Esophagus muscularis mucosa (tissue), 4 donors: ENCODE measurements at regions not wholly inside any gene's neighbourhood (a gene's known extent, or its start where the extent isn't known, plus 50 kb on each side); places are given as distances from the start of the nearest gene placed in this dataset.

Experiments
- DNase-seq: peaks from one replicate; pipeline ENCODE4 v3.0.0-alpha.2; 2017; ENCODE audit errors: extremely low spot score
- H3K27ac ChIP-seq, 4 donors: fragments of 200-600 bp; sonication (generic); replicated peaks in 1 of 4; 1 replicate in 3 of 4; 2 replicates in 1 of 4; pipeline ENCODE4 v1.5.1; 2016 to 2019; ENCODE audit warnings: mild to moderate bottlenecking in 1 of 4
- H3K27me3 ChIP-seq, 4 donors: fragments of 200-600 bp; sonication (generic); one replicate each; pipeline versions ENCODE4 v1.5.1 to v1.6.0; 2016 to 2019
- H3K36me3 ChIP-seq, 4 donors: fragments of 200-600 bp; sonication (generic); one replicate each; pipeline ENCODE4 v1.5.1; 2016 to 2019
- H3K4me1 ChIP-seq, 4 donors: fragments of 200-600 bp; sonication (generic); one replicate each; pipeline ENCODE4 v1.5.1; 2016 to 2019
- H3K4me3 ChIP-seq, 4 donors: fragments of 200-600 bp; sonication (generic); 1 replicate in 2 of 4; 2 replicates in 2 of 4; pipeline ENCODE4 v1.5.1; 2016 to 2019; ENCODE audit warnings: mild to moderate bottlenecking in 4 of 4, moderate library complexity in 1 of 4
- H3K9me3 ChIP-seq, 4 donors: fragments of 200-600 bp; sonication (generic); 1 replicate in 3 of 4; 2 replicates in 1 of 4; pipeline ENCODE4 v1.5.1; 2016 to 2019
- EP300 ChIP-seq: sonication (generic); formaldehyde crosslinking; IDR thresholded peaks from one replicate; pipeline ENCODE4 v1.6.1; 2017; ENCODE audit warnings: antibody characterized with exemption
- POLR2A ChIP-seq: fragments of 450-650 bp; IDR thresholded peaks from one replicate; pipeline ENCODE4 v1.6.1; 2017; ENCODE audit warnings: antibody characterized with exemption, moderate library complexity, mild to moderate bottlenecking, low read depth
- POLR2AphosphoS5 ChIP-seq, 2 donors: sonication (generic); formaldehyde crosslinking; IDR thresholded peaks; one replicate each; pipeline ENCODE4 v1.6.1; 2017; ENCODE audit warnings: antibody characterized with exemption in 2 of 2
- WGBS: methylation state at CpG from one replicate; pipeline ENCODE4 v1.1.5; 2018; 5-methylcytosine and 5-hydroxymethylcytosine counted together
- intact Hi-C: fragments of 100-400 bp; cut with DNase I; formaldehyde crosslinking; loops from one replicate; pipeline ENCODE4 v1.15.1; 2023
- TF ChIP-seq, protein P1 (sequence below), 3 experiments: fragments of 200-600 bp in 2 of 3; fragments of 450-650 bp in 1 of 3; sonication (generic) in 2 of 3; IDR thresholded peaks; one replicate each; pipeline ENCODE4 v1.5.1; 2017 to 2019; ENCODE audit warnings: antibody characterized with exemption in 3 of 3, mild to moderate bottlenecking in 2 of 3, moderate library complexity in 1 of 3

DNA sequence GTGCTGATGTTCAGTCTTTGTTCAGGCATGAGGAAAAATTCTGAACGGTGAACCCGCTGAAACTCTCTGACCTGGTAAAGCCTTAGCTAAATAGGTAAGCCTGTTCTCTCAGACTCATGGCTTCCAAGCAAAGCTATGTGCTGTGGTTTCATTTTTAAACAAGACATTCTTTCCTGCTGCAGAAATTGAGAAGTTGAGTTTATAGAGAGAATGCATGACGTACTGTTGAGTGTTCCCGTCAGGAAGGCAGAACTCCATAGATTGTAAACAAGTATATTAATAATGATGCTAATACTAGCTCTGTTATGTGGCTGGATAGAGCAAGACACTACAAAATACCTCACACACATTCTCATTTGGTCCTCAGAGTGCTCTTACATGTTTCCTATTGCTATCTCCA lies 424.0 kb upstream of the CRIM1 start:
- H3K27me3 ChIP-seq, result no peaks in the 10 kb centered on the region
- no peaks in the 10 kb centered on the region for H3K9me3 ChIP-seq
- intact Hi-C loops, result no loop called here
- DNase-seq, result no peak
- WGBS, result 81% methylated on average over 4 of the region's 4 CpGs
- TF ChIP-seq POLR2A (no peak), POLR2AphosphoS5 (IDR thresholded peaks at IDR 0.05) (no peak)
- H3K27ac ChIP-seq, result no peak overlapping the region
- H3K4me1 ChIP-seq, result peaks cover 0 to 6% (median 0%) of the 10 kb centered on the region in 4 donors
- H3K4me3 ChIP-seq, result no peak overlapping the region
- H3K36me3 ChIP-seq, result no peaks in the 10 kb centered on the region

DNA sequence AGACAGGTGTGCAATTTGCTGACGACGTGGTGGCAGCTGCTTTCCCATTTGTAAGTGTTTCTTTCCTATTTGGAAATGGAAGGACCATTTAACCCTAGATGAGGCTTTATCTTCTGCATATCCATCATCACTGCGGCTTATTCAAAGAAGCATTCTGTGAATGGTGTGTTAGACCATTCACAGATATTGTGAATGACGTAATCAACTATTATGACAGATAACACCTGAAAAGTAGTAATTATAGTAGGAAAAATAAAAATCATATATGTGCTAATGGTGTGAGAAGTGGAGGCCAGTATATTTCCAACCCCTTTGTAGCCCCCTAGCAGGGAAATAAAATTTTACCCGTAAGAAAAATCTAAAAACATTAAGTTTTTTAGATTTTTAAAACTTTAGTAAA lies 424.5 kb upstream of the CRIM1 start:
- WGBS, result 77% methylated on average over 5 of the region's 5 CpGs
- intact Hi-C loops, result no loop called here
- no peaks in the 10 kb centered on the region for H3K27me3 ChIP-seq

DNA sequence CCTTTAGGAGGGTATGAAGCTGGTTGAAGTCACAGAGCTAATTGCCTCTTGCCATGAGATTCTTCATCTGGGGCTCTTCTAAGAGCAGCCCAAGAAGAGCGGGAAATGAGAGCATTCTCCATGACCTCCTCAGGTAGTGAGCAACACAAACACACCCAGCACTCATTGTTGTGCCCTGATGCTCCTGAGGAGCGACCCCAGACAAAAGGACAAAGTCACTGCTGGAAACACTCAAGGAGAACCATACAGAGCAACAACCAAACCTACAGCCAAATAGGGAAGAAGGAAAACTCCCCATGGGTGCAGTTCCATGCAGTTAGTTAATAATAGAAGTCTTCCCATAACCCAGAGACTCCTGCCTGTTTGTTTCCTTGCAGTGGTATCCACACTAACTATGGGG lies 426.0 kb upstream of the CRIM1 start:
- WGBS, result 77% methylated on average over 2 of the region's 2 CpGs
- Histone ChIP-seq H3K27me3 (no peaks in the 10 kb centered on the region), H3K27ac (no peak overlapping the region), H3K4me3 (no peak overlapping the region), H3K4me1 (peaks cover 0 to 11% (median 3%) of the 10 kb centered on the region in 4 donors), H3K36me3 (no peaks in the 10 kb centered on the region), H3K9me3 (no peaks in the 10 kb centered on the region)
- no peak for DNase-seq
- TF ChIP-seq POLR2A (no peak), POLR2AphosphoS5 (IDR thresholded peaks at IDR 0.05) (no peak), EP300 (no peak)
- TF ChIP-seq, protein P1, sequence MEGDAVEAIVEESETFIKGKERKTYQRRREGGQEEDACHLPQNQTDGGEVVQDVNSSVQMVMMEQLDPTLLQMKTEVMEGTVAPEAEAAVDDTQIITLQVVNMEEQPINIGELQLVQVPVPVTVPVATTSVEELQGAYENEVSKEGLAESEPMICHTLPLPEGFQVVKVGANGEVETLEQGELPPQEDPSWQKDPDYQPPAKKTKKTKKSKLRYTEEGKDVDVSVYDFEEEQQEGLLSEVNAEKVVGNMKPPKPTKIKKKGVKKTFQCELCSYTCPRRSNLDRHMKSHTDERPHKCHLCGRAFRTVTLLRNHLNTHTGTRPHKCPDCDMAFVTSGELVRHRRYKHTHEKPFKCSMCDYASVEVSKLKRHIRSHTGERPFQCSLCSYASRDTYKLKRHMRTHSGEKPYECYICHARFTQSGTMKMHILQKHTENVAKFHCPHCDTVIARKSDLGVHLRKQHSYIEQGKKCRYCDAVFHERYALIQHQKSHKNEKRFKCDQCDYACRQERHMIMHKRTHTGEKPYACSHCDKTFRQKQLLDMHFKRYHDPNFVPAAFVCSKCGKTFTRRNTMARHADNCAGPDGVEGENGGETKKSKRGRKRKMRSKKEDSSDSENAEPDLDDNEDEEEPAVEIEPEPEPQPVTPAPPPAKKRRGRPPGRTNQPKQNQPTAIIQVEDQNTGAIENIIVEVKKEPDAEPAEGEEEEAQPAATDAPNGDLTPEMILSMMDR (IDR thresholded peaks at IDR 0.05), result no peak
- intact Hi-C loops, result no loop called here

More for the DNA sequence above, 424.5 kb upstream of the CRIM1 start:
- no peak for DNase-seq
- Histone ChIP-seq H3K4me3 (no peak overlapping the region), H3K4me1 (peaks cover 0 to 6% (median 0%) of the 10 kb centered on the region in 4 donors), H3K9me3 (no peaks in the 10 kb centered on the region), H3K27ac (no peak overlapping the region), H3K36me3 (no peaks in the 10 kb centered on the region)
- no peak for TF ChIP-seq POLR2AphosphoS5 (IDR thresholded peaks at IDR 0.05)
- TF ChIP-seq EP300, result no peak
- TF ChIP-seq, protein P1 (IDR thresholded peaks at IDR 0.05), result no peak

DNA sequence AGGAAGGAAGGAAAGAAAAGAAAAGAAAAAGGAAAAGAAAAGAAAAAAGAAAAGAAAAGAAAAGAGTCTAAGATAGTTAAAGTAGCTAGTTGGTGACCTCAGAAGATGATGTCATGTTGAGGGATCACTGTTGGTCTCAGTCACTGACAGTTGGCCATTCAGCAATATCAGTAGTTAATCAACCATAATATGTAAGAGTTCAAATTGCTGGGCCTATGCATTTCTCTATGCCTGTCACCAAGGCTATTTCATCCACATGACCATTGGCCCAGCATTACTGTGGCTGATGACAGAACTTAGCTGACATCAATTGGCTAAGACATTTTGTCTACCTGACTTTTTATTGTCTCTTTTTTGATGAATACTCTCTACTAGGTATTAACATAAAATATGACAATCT lies 435.5 kb upstream of the CRIM1 start:
- no peak for DNase-seq
- no peak for TF ChIP-seq POLR2AphosphoS5 (IDR thresholded peaks at IDR 0.05)
- no peak for TF ChIP-seq EP300
- TF ChIP-seq, protein P1 (IDR thresholded peaks at IDR 0.05), result no peak
- no peak for TF ChIP-seq POLR2A
- intact Hi-C loops, result no loop called here

DNA sequence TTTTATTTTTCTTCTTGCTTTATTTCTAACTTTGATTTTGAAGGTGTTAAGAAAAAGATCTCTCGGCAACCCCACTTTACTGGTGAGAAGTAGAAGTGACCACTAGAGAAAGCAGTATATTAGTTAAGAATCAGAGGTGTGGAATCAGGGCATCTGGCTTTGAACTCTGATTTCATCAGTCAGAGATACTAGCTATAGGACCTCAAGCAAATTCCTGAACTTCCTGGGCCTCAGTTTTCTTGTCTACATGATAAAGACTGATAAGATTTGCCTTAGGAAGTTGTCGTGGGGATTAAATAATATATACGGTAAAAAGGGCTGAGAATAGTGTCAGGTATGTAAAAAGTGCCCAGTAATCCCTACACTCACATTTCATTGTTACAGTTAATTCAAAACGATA lies 440.3 kb upstream of the CRIM1 start:
- H3K4me1 ChIP-seq, result no peaks in the 10 kb centered on the region
- no peak overlapping the region for H3K4me3 ChIP-seq
- 81% methylated on average over 4 of the region's 4 CpGs for WGBS
- no peaks in the 10 kb centered on the region for H3K9me3 ChIP-seq
- H3K36me3 ChIP-seq, result no peaks in the 10 kb centered on the region
- intact Hi-C loops, result no loop called here
- no peaks in the 10 kb centered on the region for H3K27me3 ChIP-seq
- no peak for TF ChIP-seq POLR2AphosphoS5 (IDR thresholded peaks at IDR 0.05)
- no peak for TF ChIP-seq POLR2A
- TF ChIP-seq, protein P1 (IDR thresholded peaks at IDR 0.05), result no peak
- TF ChIP-seq EP300, result no peak
- no peak overlapping the region for H3K27ac ChIP-seq
- no peak for DNase-seq

More for the DNA sequence above, 435.5 kb upstream of the CRIM1 start:
- no peak overlapping the region for H3K27ac ChIP-seq
- H3K9me3 ChIP-seq, result no peaks in the 10 kb centered on the region
- H3K4me3 ChIP-seq, result no peak overlapping the region
- H3K4me1 ChIP-seq, result peaks cover 0 to 6% (median 2%) of the 10 kb centered on the region in 4 donors
- no peaks in the 10 kb centered on the region for H3K27me3 ChIP-seq
- H3K36me3 ChIP-seq, result no peaks in the 10 kb centered on the region
